ENCODE measurements at regions not wholly inside any gene's neighbourhood (a gene's known extent, or its start where the extent isn't known, plus 50 kb on each side); places are given as distances from the start of the nearest gene placed in this dataset.

GRCh38 chr10:29703271-29703670 is 68.5 kb upstream of the SVIL start:
- Histone ChIP-seq H3K27me3 (ENCODE audit: insufficient read depth, low read length, poor library complexity) (no peaks in the 10 kb centered on the region), H3K9me3 (ENCODE audit: insufficient read depth, low read length, severe bottlenecking) (no peaks in the 10 kb centered on the region), H3K4me2 (ENCODE audit: insufficient read depth, low read length) (no peak overlapping the region), H3K4me1 (ENCODE audit: insufficient read depth, low read length) (peaks cover 15% of the 10 kb centered on the region), H3K27ac (ENCODE audit: low read length) (peak overlapping the region; percentile 52), H3K79me2 (ENCODE audit: insufficient read depth, low read length) (peaks cover 21% of the 10 kb centered on the region; the same call in 1 of the 2 replicates), H3K36me3 (ENCODE audit: insufficient read depth, low read length) (no peaks in the 10 kb centered on the region), H3K9ac (ENCODE audit: low read depth, low read length) (no peak overlapping the region), H3K4me3 (ENCODE audit: low read depth in 1 of 2, low read length in 2 of 2) (no peak overlapping the region), H4K20me1 (ENCODE audit: insufficient read depth, low read length) (peaks cover 12% of the 10 kb centered on the region), H2AFZ (ENCODE audit: low read depth, low read length) (no peak overlapping the region)
- TF ChIP-seq, protein P1, sequence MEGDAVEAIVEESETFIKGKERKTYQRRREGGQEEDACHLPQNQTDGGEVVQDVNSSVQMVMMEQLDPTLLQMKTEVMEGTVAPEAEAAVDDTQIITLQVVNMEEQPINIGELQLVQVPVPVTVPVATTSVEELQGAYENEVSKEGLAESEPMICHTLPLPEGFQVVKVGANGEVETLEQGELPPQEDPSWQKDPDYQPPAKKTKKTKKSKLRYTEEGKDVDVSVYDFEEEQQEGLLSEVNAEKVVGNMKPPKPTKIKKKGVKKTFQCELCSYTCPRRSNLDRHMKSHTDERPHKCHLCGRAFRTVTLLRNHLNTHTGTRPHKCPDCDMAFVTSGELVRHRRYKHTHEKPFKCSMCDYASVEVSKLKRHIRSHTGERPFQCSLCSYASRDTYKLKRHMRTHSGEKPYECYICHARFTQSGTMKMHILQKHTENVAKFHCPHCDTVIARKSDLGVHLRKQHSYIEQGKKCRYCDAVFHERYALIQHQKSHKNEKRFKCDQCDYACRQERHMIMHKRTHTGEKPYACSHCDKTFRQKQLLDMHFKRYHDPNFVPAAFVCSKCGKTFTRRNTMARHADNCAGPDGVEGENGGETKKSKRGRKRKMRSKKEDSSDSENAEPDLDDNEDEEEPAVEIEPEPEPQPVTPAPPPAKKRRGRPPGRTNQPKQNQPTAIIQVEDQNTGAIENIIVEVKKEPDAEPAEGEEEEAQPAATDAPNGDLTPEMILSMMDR (IDR thresholded peaks at IDR 0.05; ENCODE audit: borderline replicate concordance, extremely low read depth, low read length, poor library complexity, severe bottlenecking) = no peak
- no peak for TF ChIP-seq EZH2 (IDR thresholded peaks at IDR 0.05; ENCODE audit: borderline replicate concordance, low read depth, low read length, severe bottlenecking)
- DNase-seq (no peak), ATAC-seq (ENCODE audit: insufficient read depth, low read depth) (0 out of 3 replicates have a peak, but pooled peaks have one; percentile 41)

GRCh38 chr10:29702273-29703164 is 67.7 kb upstream of the SVIL start:
- Histone ChIP-seq H3K36me3 (ENCODE audit: insufficient read depth, low read length) (no peaks in the 10 kb centered on the region), H3K4me2 (ENCODE audit: insufficient read depth, low read length) (no peak overlapping the region), H3K9me3 (ENCODE audit: insufficient read depth, low read length, severe bottlenecking) (no peaks in the 10 kb centered on the region), H3K27me3 (ENCODE audit: insufficient read depth, low read length, poor library complexity) (no peaks in the 10 kb centered on the region), H3K27ac (ENCODE audit: low read length) (peak overlapping the region; percentile 54), H3K79me2 (ENCODE audit: insufficient read depth, low read length) (peaks cover 21% of the 10 kb centered on the region; the same call in 1 of the 2 replicates), H3K4me3 (ENCODE audit: low read depth in 1 of 2, low read length in 2 of 2) (no peak overlapping the region), H4K20me1 (ENCODE audit: insufficient read depth, low read length) (peaks cover 12% of the 10 kb centered on the region), H2AFZ (ENCODE audit: low read depth, low read length) (no peak overlapping the region), H3K9ac (ENCODE audit: low read depth, low read length) (no peak overlapping the region), H3K4me1 (ENCODE audit: insufficient read depth, low read length) (peaks cover 15% of the 10 kb centered on the region)
- TF ChIP-seq EZH2 (IDR thresholded peaks at IDR 0.05; ENCODE audit: borderline replicate concordance, low read depth, low read length, severe bottlenecking) = no peak
- TF ChIP-seq, protein P1 (IDR thresholded peaks at IDR 0.05; ENCODE audit: borderline replicate concordance, extremely low read depth, low read length, poor library complexity, severe bottlenecking) = no peak
- ATAC-seq (ENCODE audit: insufficient read depth, low read depth) (peak; percentile 66), DNase-seq (no peak)

DNA sequence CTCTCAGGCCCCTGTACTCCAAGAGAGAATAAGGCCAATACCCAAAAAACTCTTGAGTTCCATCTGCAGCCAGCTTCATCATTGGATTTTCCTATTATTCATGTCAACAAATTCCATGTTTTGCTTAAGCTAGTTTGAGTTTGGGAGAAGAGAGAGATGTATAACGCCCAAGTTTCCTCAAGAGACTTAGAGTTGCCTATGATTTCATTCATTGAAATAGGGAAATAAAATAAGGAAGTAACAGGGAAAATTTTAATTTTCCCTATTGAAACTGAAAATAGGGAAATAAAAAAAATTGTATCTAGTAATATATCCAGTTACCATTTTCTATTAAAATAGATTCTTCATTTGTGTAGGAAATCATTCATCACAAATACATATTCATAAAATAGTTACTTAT is 66.5 kb upstream of the SVIL start:
- no peak overlapping the region for H3K4me2 ChIP-seq (ENCODE audit: insufficient read depth, low read length)
- peaks cover 12% of the 10 kb centered on the region for H4K20me1 ChIP-seq (ENCODE audit: insufficient read depth, low read length)
- H3K27me3 ChIP-seq (ENCODE audit: insufficient read depth, low read length, poor library complexity) = no peaks in the 10 kb centered on the region
- DNase-seq = no peak
- no peak overlapping the region for H3K27ac ChIP-seq (ENCODE audit: low read length)
- TF ChIP-seq EZH2 (IDR thresholded peaks at IDR 0.05; ENCODE audit: borderline replicate concordance, low read depth, low read length, severe bottlenecking) = no peak
- TF ChIP-seq, protein P1 (IDR thresholded peaks at IDR 0.05; ENCODE audit: borderline replicate concordance, extremely low read depth, low read length, poor library complexity, severe bottlenecking) = no peak
- ATAC-seq (ENCODE audit: insufficient read depth, low read depth) = no peak
- peaks cover 15% of the 10 kb centered on the region for H3K4me1 ChIP-seq (ENCODE audit: insufficient read depth, low read length)
- H2AFZ ChIP-seq (ENCODE audit: low read depth, low read length) = no peak overlapping the region
- no peaks in the 10 kb centered on the region for H3K36me3 ChIP-seq (ENCODE audit: insufficient read depth, low read length)
- H3K79me2 ChIP-seq (ENCODE audit: insufficient read depth, low read length) = peaks cover 21% of the 10 kb centered on the region; the same call in 1 of the 2 replicates
- H3K9me3 ChIP-seq (ENCODE audit: insufficient read depth, low read length, severe bottlenecking) = no peaks in the 10 kb centered on the region
- H3K4me3 ChIP-seq (ENCODE audit: low read depth in 1 of 2, low read length in 2 of 2) = no peak overlapping the region
- H3K9ac ChIP-seq (ENCODE audit: low read depth, low read length) = no peak overlapping the region

All from DND-41 (cell line).